ENCODE measurements at regions not wholly inside any gene's neighbourhood (a gene's known extent, or its start where the extent isn't known, plus 50 kb on each side); places are given as distances from the start of the nearest gene placed in this dataset.
A peak's percentile ranks its signal among the peaks of the same experiment; 100 is the strongest.
"Not testable (repeated sequence)": the region's sequence is repeated elsewhere in the genome, so short reads cannot be mapped to it uniquely, and the experiment has no call there.

- DNase-seq (ENCODE audit: extremely low read depth in 1 of 11, low read depth in 9 of 11, low spot score in 4 of 11): no peak
Measured at GRCh38 chr10:8128511-8128910, 74.0 kb downstream of the GATA3 start.

DNA sequence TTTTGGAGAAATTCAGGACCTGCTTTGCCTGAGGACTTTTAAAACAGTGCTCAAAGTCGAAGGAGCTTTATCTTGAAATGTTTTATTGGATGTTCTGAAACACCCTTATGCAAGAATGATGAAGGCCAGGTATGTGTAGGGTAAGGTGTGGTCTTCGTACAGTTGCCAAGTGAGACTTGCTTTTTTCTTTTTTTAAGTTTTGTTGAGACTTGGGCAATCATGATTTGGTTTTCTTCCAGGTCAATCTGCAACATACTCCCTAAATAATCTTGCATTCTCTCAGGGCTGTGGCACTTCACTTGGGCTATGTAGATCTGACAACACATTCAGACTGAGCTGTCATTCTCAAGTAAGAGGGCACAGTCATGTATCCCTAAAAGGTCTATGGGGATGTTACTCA is 75.0 kb downstream of the GATA3 start:
- no peak for DNase-seq (ENCODE audit: extremely low read depth in 1 of 11, low read depth in 9 of 11, low spot score in 4 of 11)

GRCh38 chr10:8130973-8131911 is 76.8 kb downstream of the GATA3 start:
- no peak for DNase-seq (ENCODE audit: extremely low read depth in 1 of 11, low read depth in 9 of 11, low spot score in 4 of 11)

GRCh38 chr10:8133146-8133545 is 78.7 kb downstream of the GATA3 start:
- DNase-seq (ENCODE audit: extremely low read depth in 1 of 11, low read depth in 9 of 11, low spot score in 4 of 11): no peak

- no peak for DNase-seq (ENCODE audit: extremely low read depth in 1 of 11, low read depth in 9 of 11, low spot score in 4 of 11)
Measured at GRCh38 chr10:8136736-8137135, 82.2 kb downstream of the GATA3 start.

GRCh38 chr10:8137272-8137681 is 82.8 kb downstream of the GATA3 start:
- no peak for DNase-seq (ENCODE audit: extremely low read depth in 1 of 11, low read depth in 9 of 11, low spot score in 4 of 11)

DNA sequence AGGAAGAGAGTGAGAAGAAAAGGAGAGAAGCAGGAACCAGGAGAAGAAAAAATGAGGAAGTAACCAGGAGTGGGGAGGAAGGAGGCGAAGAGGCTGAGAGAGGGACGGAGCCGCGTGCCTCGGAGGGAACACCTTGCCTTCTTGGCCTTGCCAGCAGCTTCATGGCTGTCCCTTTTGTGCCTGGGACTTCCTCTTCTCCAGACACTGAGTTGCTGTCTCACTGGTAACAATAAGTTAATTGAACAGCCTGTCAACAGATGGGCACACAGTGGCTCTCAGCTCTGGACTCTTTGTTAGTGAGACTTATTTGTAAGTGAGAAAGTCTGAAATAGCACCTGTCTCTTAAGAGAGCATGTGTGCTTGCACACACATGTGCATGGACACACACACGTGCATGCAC is 83.2 kb downstream of the GATA3 start:
- DNase-seq (ENCODE audit: extremely low read depth in 1 of 11, low read depth in 9 of 11, low spot score in 4 of 11): no peak

DNA sequence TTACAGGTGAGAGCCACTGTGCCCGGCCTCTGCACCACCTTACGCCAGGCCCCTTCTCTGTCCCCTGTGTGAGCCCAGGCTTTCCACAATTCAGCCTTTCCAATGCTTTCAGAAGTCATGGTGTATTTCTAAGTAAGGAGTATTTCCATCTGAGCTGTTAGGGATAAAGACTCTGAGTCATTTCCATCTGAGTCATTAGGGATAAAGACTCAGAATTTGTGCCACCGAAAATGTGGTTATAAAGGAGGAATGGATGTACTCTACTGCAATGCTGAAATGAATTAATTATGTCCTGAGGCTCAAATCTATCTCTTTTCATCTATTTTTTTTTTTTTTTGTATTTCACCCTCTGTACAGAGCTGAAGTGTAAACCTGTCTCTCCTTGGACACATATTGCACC is 84.0 kb downstream of the GATA3 start:
- DNase-seq (ENCODE audit: extremely low read depth in 1 of 11, low read depth in 9 of 11, low spot score in 4 of 11): no peak

DNA sequence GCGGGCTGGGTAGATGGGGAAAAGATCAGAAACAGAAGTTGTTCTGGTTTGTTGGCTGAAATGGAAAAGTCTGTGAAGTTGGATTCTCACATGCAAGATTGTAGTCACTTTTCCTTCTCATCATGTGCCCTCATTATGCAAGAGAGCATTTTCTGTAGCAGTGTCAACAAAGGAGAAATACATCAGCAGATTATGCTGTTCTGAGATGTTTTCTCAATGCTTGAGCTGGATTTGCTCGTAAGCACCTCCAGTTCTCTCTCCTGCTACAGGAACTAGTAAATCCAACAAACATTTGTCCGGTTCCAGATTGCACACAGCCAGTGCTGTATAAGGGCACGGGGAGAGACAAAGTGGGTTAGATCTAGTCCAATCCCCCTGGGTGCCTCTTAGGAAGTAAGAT is 90.0 kb downstream of the GATA3 start:
- no peak for DNase-seq (ENCODE audit: extremely low read depth in 1 of 11, low read depth in 9 of 11, low spot score in 4 of 11)

DNA sequence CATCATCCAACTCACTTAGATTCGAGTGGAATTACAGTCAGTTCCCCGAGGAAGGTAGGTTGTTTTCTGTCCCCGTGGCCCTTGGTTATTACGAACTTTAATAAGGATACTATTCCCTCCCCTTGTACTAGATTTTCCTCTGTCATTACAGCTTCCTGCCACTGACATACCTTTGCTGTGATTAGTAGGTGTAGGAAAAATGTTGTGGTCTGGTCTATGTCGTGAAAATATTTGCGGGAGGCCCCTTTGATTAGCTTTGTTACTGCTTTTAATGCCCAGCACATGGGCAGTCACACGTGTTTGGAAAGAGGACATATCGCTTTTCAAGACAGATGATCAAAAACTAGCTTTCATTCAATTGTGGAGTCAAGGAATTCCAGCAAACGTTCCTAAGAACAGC is 92.2 kb downstream of the GATA3 start:
- DNase-seq (ENCODE audit: extremely low read depth in 1 of 11, low read depth in 9 of 11, low spot score in 4 of 11): no peak

DNA sequence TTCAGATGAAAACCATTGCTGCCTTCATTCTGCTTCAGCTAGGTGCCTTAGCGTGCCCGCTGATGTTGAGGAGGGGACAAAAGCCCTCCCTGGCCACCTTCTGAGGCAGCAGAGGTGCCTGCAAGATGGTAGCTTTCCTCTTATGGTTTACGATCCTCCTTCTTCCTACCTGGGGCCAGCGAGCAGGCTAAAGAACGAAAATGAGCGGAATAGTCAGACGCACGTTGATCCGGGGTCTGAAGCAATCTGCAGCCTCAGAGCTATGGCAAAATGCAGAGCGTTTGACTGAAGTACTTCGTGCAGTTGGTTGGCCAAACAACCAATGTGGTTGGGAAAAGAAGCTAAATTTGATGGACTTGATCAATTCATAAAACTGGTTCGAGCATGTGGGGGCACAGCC is 95.5 kb downstream of the GATA3 start:
- DNase-seq (ENCODE audit: extremely low read depth in 1 of 11, low read depth in 9 of 11, low spot score in 4 of 11): no peak

DNA sequence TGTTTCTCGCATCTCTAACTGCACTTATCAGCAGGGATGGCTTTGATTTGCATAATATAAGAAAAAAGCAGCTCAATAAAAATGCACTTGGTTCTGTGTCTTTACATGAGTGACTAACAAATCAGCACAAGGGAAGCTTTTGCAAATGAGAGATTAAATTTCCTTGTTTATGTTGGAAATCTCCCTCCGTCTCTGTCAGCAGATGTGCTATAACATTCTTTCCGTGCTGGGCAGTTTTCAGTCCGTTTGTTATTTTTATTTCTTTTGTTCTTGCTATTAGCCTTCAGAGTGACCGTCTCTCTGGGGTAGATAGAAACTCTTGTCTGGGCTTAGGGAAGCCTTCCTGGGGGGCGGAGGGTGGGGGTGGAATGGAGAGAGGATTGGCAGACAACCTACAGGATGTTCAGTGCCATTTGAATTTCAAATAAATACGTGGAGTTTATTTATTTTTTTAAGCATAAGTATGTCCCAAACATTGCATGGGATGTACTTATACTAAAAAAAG is 96.0 kb downstream of the GATA3 start:
- DNase-seq (ENCODE audit: extremely low read depth in 1 of 11, low read depth in 9 of 11, low spot score in 4 of 11): no peak

GRCh38 chr10:8151086-8151485 is 96.6 kb downstream of the GATA3 start:
- no peak for DNase-seq (ENCODE audit: extremely low read depth in 1 of 11, low read depth in 9 of 11, low spot score in 4 of 11)

- DNase-seq (ENCODE audit: extremely low read depth in 1 of 11, low read depth in 9 of 11, low spot score in 4 of 11): no peak
Measured at GRCh38 chr10:8156918-8157317, 102.4 kb downstream of the GATA3 start.

GRCh38 chr10:8158193-8159071 is 103.9 kb downstream of the GATA3 start:
- no peak for DNase-seq (ENCODE audit: extremely low read depth in 1 of 11, low read depth in 9 of 11, low spot score in 4 of 11)

DNA sequence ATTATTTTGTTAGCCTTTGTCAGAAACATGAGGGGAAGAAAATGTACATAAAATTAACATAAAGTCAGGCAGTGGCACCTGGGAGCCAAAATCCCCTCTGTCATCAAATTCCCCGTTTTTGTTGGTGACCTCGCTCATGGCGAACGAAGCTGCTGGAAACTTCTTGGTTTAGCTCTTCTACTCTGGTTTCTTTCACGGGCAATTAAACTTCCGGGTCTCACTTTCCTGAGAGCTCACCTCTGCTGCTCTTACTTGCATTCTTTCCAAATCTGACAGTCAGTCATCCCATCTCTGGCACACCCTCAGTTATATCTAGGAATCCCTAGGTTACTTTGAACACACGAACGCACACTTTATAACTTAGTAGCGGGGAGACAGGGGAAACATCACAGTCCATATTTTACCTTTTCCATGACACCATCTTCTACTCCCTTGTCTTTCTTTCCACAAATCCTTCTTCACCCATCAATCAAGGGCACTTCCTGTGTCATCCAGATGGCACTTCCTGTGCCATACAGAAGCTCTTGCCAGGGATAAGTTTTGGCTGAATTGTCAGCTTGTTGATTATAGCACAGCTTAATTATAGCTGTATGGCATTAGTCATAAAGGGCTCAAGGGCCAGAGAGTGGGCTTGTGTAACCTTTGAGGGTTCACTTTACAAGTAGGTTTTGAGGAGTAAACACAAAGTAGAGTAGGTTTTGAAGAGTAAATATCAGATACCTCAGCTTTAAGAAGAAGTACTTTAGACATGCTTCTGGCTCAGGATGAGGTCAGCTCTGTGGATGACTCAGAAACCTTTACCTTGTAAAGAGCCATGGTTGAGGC is 105.1 kb downstream of the GATA3 start:
- peak in 2 of 11 donors; percentile 25 to 39 for DNase-seq (ENCODE audit: extremely low read depth in 1 of 11, low read depth in 9 of 11, low spot score in 4 of 11)

GRCh38 chr10:8163824-8164223 is 109.3 kb downstream of the GATA3 start:
- no peak for DNase-seq (ENCODE audit: extremely low read depth in 1 of 11, low read depth in 9 of 11, low spot score in 4 of 11)

DNA sequence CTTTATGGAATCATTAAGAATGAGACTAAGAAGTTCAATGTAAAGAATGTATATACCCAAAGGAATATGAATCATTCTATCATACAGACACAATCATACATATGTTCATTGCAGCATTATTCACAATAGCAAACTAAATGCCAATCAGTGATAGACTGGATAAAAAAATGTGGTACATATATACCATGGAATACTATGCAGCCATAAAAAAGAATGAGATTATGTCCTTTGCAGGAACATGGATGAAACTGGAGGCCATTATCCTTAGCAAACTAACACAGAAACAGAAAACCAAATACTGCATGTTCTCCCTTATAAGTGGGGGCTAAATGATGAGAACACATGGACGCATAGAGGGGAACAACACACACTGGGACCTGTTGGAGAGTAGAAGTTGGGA is 110.2 kb downstream of the GATA3 start:
- not testable (repeated sequence) for DNase-seq (ENCODE audit: extremely low read depth in 1 of 11, low read depth in 9 of 11, low spot score in 4 of 11)

GRCh38 chr10:8168836-8169235 is 114.3 kb downstream of the GATA3 start:
- DNase-seq (ENCODE audit: extremely low read depth in 1 of 11, low read depth in 9 of 11, low spot score in 4 of 11): no peak

All from renal cortex interstitium (tissue), 11 donors.